ENCODE measurements at regions not wholly inside any gene's neighbourhood (a gene's known extent, or its start where the extent isn't known, plus 50 kb on each side); places are given as distances from the start of the nearest gene placed in this dataset.

DNA sequence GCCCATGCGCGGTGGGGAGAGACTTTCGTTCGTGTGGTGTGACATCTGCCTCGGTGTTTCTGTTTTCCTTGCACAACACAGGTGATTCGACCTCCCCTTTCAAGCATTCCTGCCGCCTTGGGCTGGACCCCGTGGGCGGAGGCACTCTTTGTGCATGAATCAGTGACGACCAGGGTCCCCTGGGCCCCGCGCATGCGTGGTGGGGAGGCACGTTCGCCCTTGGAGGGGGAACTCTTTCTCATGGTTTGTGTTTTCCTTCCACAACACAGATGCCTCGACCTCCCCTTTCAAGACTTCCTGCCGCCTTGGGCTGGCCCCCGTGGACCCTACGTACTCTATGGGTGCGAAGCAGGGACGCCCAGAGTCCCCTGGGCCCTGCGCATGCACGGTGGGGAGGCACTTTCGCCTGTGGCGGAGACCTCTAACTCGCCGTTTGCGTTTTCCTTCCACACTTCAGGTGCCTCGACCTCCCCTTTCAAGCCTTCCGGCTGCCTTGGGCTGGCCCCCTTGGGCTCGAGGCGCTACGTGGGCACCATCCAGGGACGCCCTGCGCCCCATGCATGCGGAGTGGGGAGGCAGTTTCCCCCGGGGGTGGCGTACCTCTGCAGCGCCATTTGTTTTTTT lies 340.9 kb downstream of the ALG10 start:
- intact Hi-C loops (cut with DNase I; ENCODE audit: low total_unique reads): no loop called here
- H3K27ac ChIP-seq: no peak overlapping the region
- WGBS, 5 donors: 46 to 66% (median 61%) methylated on average over 36 to 39 of the region's 39 CpGs
- H3K9me3 ChIP-seq: peaks cover 35 to 100% (median 98%) of the 10 kb centered on the region in 4 donors
- no peak overlapping the region for H3K4me3 ChIP-seq
- TF ChIP-seq, protein P1, sequence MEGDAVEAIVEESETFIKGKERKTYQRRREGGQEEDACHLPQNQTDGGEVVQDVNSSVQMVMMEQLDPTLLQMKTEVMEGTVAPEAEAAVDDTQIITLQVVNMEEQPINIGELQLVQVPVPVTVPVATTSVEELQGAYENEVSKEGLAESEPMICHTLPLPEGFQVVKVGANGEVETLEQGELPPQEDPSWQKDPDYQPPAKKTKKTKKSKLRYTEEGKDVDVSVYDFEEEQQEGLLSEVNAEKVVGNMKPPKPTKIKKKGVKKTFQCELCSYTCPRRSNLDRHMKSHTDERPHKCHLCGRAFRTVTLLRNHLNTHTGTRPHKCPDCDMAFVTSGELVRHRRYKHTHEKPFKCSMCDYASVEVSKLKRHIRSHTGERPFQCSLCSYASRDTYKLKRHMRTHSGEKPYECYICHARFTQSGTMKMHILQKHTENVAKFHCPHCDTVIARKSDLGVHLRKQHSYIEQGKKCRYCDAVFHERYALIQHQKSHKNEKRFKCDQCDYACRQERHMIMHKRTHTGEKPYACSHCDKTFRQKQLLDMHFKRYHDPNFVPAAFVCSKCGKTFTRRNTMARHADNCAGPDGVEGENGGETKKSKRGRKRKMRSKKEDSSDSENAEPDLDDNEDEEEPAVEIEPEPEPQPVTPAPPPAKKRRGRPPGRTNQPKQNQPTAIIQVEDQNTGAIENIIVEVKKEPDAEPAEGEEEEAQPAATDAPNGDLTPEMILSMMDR (IDR thresholded peaks at IDR 0.05): no peak
- TF ChIP-seq POLR2A (IDR thresholded peaks at IDR 0.05): no peak
- no peak for TF ChIP-seq EP300 (IDR thresholded peaks at IDR 0.05)
- no peak for TF ChIP-seq POLR2AphosphoS5 (IDR thresholded peaks at IDR 0.05)
- no peaks in the 10 kb centered on the region for H3K36me3 ChIP-seq
- H3K27me3 ChIP-seq: peaks cover 0 to 33% (median 0%) of the 10 kb centered on the region in 3 donors
- no peak for DNase-seq
- no peaks in the 10 kb centered on the region for H3K4me1 ChIP-seq

GRCh38 chr12:34368079-34368478 lies 345.8 kb downstream of the ALG10 start:
- WGBS, 5 donors: 55 to 67% (median 61%) methylated on average over 15 of the region's 15 CpGs
- peaks cover 42 to 100% (median 100%) of the 10 kb centered on the region in 4 donors for H3K9me3 ChIP-seq

GRCh38 chr12:34371050-34371449 lies 348.8 kb downstream of the ALG10 start:
- DNase-seq: no peak
- Histone ChIP-seq H3K9me3 (peaks cover 39 to 100% (median 100%) of the 10 kb centered on the region in 4 donors), H3K4me3 (no peak overlapping the region), H3K4me1 (no peaks in the 10 kb centered on the region), H3K27me3 (peaks cover 0 to 4% (median 0%) of the 10 kb centered on the region in 3 donors), H3K36me3 (no peaks in the 10 kb centered on the region), H3K27ac (no peak overlapping the region)
- WGBS, 5 donors: 56 to 67% (median 59%) methylated on average over 17 of the region's 17 CpGs
- no peak for TF ChIP-seq POLR2A (IDR thresholded peaks at IDR 0.05)
- TF ChIP-seq POLR2AphosphoS5 (IDR thresholded peaks at IDR 0.05): no peak
- TF ChIP-seq, protein P1 (IDR thresholded peaks at IDR 0.05): no peak
- TF ChIP-seq EP300 (IDR thresholded peaks at IDR 0.05): no peak
- intact Hi-C loops (cut with DNase I; ENCODE audit: low total_unique reads): no loop called here

More at GRCh38 chr12:34368079-34368478, 345.8 kb downstream of the ALG10 start:
- Histone ChIP-seq H3K27ac (no peak overlapping the region), H3K36me3 (no peaks in the 10 kb centered on the region), H3K27me3 (peaks cover 0 to 4% (median 0%) of the 10 kb centered on the region in 3 donors), H3K4me1 (no peaks in the 10 kb centered on the region), H3K4me3 (no peak overlapping the region)
- DNase-seq: no peak
- TF ChIP-seq EP300 (IDR thresholded peaks at IDR 0.05): no peak
- intact Hi-C loops (cut with DNase I; ENCODE audit: low total_unique reads): no loop called here

- H3K27me3 ChIP-seq: peaks cover 0 to 4% (median 0%) of the 10 kb centered on the region in 3 donors
- no peak overlapping the region for H3K4me3 ChIP-seq
- DNase-seq: no peak
- WGBS, 5 donors: 54 to 65% (median 60%) methylated on average over 21 of the region's 21 CpGs
- no peak for TF ChIP-seq EP300 (IDR thresholded peaks at IDR 0.05)
- intact Hi-C loops (cut with DNase I; ENCODE audit: low total_unique reads): no loop called here
- H3K4me1 ChIP-seq: no peaks in the 10 kb centered on the region
- no peaks in the 10 kb centered on the region for H3K36me3 ChIP-seq
- peaks cover 35 to 100% (median 100%) of the 10 kb centered on the region in 4 donors for H3K9me3 ChIP-seq
- H3K27ac ChIP-seq: no peak overlapping the region
Measured at GRCh38 chr12:34372003-34372402, 349.7 kb downstream of the ALG10 start.

DNA sequence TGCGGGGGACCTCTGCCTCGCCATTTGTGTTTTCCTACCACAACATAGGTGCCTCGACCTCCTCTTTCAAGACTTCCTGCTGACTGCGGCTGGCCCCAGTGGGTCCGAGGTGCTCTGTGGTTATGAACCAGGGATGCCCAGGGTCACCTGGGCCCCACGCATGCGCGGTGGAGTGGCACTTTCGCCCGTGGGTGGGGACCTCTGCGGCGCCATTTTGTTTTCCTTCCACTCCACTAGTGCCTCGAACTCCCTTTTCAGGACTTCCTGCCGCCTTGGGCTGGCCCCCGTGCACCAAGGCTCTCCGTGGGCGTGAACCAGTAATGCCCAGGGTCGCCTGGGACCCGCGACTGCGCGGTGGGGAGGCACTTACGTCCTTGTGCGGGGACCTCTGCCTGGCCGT lies 351.6 kb downstream of the ALG10 start:
- intact Hi-C loops (cut with DNase I; ENCODE audit: low total_unique reads): no loop called here
- H3K4me1 ChIP-seq: no peaks in the 10 kb centered on the region
- peaks cover 31 to 100% (median 99%) of the 10 kb centered on the region in 4 donors for H3K9me3 ChIP-seq
- no peak overlapping the region for H3K4me3 ChIP-seq
- no peak overlapping the region for H3K27ac ChIP-seq
- no peak for DNase-seq
- peaks cover 0 to 4% (median 0%) of the 10 kb centered on the region in 3 donors for H3K27me3 ChIP-seq
- WGBS, 5 donors: 66 to 88% (median 75%) methylated on average over 22 to 25 of the region's 25 CpGs
- H3K36me3 ChIP-seq: no peaks in the 10 kb centered on the region
- TF ChIP-seq, protein P1 (IDR thresholded peaks at IDR 0.05): no peak
- no peak for TF ChIP-seq EP300 (IDR thresholded peaks at IDR 0.05)

Data from stomach (tissue), 8 donors.